ENCODE measurements at regions not wholly inside any gene's neighbourhood (a gene's known extent, or its start where the extent isn't known, plus 50 kb on each side); places are given as distances from the start of the nearest gene placed in this dataset.

DNA sequence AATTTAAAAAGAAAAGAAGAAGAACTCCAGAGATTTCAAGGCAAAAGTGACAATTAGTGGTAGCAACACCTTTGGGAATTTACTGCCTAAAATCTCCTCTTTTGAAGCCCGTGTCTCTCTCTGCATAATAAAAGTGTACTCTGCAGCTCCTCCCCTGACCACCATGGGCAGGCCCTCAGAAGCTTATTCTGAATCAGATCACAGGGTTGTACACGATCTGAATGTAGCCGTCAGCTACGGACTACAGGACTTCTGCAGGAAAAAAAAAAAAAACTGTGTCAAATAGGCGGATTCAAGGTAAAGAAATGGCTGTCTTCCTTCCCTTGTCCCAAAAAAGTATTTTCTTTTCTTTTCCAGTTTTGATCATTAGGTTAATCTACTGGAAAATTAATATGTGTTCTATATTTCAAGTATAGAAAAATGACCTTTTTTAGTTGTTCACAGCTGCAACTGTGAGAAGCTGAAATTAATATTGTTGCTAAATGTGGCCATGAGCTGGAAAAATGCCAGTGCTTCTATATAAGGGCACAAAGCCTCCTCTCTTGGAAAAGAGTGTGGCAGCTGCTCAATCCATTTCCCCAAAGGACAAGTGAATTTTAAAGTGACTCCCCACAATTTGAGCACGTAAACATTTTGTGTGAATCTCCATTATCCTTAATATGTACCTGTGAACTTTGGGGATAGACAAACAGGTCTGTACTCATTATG is 397.4 kb downstream of the C6orf118 start:
- TF ChIP-seq CTCF (IDR thresholded peaks at IDR 0.05 in 4 of 5, conservative IDR thresholded peaks at IDR 0.05 in 1 of 5) (no peak), POLR2A (IDR thresholded peaks at IDR 0.05) (no peak)

Data from gastrocnemius medialis (tissue), 4 donors.